A673 (cell line): ENCODE measurements at regions not wholly inside any gene's neighbourhood (a gene's known extent, or its start where the extent isn't known, plus 50 kb on each side); places are given as distances from the start of the nearest gene placed in this dataset.

Experiments used
- CTCF ChIP-seq: fragments of 300-800, 200-600 bp; sonication (generic); conservative IDR thresholded peaks from 2 replicates; pipeline ENCODE4 v1.5.1; 2017; ENCODE audit warnings: low read depth, mild to moderate bottlenecking, antibody characterized with exemption, low read length, moderate library complexity, mixed read lengths
- EZH2 ChIP-seq: fragments of 200-600 bp; sonication (generic); IDR thresholded peaks from 2 replicates; pipeline ENCODE4 v1.6.1; 2017; ENCODE audit warnings: borderline replicate concordance, low read depth, mild to moderate bottlenecking, mixed read lengths, antibody characterized with exemption, low read length; ENCODE audit not compliant: poor library complexity, severe bottlenecking

DNA sequence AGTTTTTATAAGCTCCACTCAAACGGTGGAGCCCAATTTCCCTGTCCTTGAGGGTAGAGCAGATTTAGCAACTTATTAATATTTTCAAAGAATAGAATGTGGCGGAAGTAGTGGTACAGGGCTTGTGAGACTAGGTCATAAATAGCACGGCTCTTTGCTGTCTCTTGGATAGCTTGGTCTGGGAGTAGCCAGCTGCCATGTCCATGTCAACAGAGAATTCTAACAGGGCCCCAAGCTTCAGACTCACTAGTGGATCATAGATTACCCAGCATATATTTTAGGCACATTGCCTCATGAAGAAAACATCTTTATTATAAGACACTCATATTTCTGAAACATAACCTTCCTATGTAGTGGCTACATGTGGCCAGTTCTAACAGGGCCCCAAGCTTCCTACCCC, 755.7 kb downstream of the HDGFL1 start:
- TF ChIP-seq CTCF (no peak), EZH2 (no peak)
